Suppressor macrophage treated with lipopolysaccharide for 1 hour (primary cell): ENCODE measurements at regions not wholly inside any gene's neighbourhood (a gene's known extent, or its start where the extent isn't known, plus 50 kb on each side); places are given as distances from the start of the nearest gene placed in this dataset.
"Not testable (repeated sequence)": the region's sequence is repeated elsewhere in the genome, so short reads cannot be mapped to it uniquely, and the experiment has no call there.

Source experiments
- DNase-seq, 3 donors: peaks; one replicate each; pipeline ENCODE4 v3.0.0-alpha.2; 2020 to 2022

DNA sequence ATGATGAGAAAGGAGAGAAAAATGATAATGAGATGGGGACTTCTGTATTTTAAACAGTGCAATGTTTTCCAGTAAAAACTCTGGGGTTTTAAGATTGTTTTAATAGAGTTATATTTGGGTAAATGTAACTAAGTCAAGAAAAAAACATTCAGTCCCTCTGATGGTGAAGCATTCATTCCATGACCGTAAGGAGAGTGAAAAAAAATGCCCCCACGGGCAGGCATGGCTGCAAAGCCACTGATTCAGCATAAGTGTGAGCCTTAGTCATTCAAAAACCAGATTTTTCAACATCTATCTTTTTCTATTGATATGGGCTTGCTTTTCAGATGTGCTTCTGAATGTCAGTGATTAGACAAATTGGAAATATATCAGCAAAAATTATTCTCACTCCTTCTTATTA is 957.8 kb downstream of the SLC4A3 start:
- DNase-seq, result no peak

DNA sequence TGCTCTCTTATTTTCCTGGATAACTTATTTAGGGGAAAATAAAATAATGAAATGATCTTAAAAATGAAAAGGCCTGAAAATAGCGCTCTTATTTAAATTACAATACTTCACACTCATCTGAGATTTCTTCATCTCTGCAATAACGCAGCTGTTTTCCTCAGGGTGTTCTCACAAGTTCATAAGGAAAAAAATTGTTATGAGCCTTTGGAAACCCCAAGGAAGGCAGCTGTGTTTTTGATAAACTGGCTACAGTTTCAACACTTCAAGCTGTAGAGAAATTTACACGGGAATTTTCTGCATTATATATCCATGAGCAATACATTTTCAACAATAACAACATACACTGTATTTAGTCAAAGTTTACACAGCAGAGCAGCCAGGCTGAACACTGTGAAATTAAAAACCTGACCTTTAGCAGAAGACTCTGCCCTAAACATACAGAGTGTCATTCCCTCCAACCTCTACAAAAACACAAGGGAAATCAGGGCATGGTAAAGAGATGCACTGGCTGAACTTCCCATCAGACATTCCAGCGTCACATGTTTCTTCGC is 959.6 kb downstream of the SLC4A3 start:
- no peak for DNase-seq

DNA sequence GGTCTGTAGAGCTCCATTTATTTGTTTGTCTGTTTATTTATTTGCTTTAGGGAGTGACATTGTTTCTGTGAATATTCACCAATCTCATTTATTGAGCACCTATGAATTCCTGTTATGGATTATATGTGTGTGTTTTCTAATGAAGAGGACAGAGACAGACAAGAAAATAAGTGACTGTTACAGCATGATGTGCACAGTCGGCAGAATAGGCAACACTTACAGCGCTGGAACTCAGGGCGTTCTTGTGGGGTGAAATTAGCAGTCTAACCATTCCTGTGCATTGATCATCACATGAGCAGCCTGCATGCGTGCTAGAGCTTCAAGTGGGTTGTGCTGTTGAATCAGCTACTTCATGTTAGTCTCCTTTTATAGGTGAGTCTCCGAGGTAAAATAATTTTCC is 960.7 kb downstream of the SLC4A3 start:
- no peak for DNase-seq

DNA sequence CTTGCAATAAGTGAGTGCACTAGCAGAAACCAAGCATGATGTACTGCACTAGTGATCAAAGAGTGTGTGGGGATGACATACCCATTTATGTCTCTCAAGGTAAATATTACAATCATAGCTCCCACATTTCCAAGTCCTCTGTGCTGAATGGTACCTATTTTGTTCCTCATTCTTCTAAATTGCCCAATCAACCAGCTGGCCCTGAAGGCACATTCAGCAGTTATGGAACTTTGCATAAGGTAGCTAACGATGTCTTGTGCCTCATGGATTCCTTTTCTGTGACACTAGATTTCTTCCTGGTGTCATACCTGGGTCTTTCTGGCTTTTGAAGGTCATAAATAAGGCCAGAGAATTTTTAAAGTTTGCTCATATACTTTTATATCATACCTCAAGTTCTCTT is 963.0 kb downstream of the SLC4A3 start:
- DNase-seq, result no peak

DNA sequence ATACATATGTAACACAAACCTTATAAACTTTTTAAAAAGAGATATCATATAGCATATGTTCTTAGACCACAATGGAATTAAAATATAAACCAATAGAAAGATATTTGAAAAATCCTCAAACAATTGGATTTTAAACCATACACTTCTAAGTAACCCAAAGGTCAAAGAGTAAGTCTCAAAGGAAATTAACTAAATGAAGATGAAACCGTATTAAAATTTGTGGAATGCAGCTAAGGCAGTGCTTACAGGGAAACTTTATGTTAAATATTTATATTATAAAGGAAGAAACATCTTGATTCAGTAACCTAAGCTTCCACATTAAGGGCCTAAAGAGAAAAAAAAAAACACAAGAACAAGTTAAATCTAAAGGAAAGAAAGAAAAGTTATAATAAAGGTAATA is 966.1 kb downstream of the SLC4A3 start:
- DNase-seq, result no peak

DNA sequence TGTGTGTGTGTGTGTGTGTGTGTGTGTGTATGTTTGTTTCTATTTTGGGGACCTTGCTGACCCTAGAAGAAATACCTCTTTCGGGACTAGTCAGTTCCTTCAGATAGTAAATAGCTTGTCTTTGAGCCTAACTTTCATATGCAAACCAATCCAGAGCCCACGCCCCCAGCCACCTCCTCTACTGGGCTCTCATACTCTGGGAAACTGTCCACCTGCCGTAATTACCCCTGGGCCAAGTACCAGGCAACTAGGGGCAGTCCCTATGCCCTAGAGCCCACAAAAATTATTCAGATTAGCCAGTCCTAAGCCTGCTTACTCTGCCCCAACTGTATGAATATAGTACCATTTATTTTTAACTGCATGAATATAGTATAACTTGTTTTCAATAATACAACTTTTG is 970.4 kb downstream of the EPHA4 start:
- no peak for DNase-seq

DNA sequence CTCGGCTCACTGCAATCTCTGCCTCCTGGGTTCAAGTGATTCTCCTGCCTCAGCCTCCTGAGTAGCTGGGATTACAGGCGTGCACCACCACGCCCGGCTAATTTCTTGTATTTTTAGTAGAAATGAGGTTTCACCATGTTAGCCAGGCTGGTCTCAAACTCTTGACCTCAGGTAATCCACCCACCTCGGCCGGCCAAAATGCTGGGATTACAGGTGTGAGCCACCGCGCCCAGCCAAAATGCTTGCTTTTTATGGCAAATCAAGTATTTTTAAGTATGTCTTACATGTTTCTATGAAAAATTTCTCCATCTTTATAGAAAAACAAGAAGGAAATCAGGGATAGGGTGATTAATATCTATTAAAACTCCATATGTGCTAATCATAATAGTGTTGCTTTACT is 959.1 kb downstream of the EPHA4 start:
- not testable (repeated sequence) for DNase-seq

DNA sequence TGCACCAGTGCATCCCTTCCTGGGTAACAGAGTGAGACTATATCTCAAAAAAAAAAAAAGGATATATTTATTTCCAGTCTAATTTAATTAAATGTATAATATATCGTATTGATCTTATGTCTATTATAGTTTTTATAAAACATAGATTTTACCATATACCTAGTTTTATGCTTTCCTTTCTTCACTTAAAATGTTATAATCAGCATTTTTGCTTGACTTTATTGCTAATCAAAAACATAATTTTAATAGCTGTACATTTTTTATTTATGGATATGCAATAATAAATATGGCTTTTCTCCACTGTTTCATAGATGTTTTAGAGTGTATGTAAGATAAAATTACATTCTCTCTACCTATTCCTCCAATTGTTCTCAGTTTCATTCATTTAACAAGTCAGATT is 958.0 kb downstream of the EPHA4 start:
- no peak for DNase-seq

DNA sequence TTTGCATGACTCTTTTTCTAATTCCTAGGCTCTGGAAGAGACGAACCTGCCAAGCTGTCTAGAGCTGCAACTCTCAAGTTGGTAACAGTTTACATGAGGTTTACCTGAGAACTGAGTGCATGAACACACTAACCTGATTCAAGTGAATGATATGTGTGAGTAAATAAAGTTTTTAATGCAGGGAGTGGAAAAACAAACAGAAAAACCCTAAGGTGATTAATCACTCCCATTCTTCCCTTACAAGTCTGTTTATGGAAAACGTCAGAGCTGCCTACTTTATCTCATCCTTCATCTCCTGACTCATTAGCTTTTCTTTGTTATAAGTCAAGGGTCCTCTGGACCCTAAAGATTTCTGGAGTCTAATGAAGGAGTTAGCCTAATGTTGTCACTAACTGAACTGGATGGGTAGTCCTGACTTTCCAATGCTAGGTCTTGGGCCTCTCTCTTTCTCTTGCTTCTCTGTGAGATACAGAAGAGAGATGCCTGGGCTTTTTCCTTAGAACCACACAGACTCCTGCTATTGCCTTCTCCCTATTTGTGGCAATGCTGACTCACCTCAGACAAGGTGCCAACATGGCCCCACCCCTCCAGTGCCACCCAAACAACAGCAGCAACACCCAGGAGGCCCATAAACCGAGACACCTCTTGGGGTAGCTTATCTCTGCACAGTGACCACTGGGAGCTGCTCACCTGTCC is 952.4 kb downstream of the EPHA4 start:
- no peak for DNase-seq

DNA sequence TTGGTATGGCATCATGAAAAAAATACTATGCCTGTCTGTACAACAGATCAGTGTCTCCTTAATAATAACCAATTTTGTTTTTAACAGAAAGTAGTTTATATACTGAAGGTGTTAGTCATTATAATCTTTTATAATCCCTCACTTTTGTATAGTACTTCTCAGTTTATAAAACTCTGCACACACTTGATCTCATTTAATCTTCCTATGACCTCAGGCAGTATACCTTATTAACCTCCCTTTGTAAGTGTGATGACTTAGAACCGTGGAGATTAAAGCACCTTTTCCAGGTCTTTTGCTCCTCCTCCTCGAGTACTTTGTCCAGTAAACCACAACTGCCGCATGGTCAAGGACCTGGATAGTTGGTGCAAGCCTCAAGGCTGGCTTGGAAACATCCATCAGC is 945.5 kb downstream of the EPHA4 start:
- no peak for DNase-seq

DNA sequence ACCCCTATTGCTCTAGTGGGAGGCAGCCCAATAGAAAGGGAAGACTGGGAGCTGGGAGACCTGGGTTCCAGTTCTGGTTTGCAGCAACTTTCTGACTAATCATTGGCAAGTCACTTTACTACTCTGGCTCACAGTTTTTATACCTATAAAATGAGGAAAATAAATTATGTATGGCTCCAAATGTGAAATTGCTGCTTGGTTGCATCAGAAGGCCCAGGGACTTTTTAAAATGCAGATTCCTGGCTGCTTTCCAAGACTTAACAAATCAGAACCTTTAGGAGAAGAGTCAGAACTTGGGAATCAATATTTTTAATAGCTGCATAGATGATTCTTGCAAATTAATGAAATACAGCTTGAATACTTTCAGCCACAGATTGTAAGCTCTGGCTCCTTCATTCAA is 943.9 kb downstream of the EPHA4 start:
- no peak for DNase-seq

DNA sequence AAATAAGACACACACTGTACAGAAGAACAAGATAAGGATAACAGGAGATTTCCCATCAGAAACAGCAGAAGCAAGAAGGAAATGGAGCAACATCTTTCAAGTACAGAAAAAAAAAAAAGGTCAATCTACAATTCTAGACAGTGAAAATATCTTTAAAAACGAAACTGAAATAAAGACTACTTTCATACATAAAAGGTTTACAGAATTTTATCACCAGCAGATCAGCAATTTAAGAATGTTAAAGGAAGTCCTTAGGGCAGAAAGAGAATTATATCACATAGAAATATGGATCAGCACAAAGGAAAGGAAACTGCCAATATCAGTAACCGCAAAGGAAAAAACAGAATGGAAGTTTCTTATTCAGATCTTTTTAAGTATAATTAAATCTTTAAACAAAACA is 931.0 kb downstream of the EPHA4 start:
- no peak for DNase-seq

DNA sequence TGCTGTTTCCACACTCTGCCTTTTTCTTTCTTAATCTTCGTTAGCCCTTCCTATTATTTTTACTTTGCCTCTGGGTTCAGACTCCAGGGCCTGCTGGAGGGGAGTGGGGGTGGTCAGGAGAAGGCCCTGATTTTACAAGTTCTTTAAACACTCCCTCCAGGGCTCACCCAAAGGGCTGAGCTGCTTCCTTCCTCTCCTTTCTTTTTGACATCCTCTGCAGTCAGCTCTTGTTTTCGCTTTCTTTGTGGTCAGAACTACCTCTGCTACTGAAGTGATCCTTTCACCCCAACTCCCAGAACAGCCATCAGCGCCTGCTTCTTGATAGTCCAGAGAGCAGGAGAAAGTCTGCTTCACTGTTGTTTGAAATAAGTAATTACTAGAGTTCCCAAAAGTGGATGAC is 925.7 kb downstream of the EPHA4 start:
- no peak for DNase-seq

DNA sequence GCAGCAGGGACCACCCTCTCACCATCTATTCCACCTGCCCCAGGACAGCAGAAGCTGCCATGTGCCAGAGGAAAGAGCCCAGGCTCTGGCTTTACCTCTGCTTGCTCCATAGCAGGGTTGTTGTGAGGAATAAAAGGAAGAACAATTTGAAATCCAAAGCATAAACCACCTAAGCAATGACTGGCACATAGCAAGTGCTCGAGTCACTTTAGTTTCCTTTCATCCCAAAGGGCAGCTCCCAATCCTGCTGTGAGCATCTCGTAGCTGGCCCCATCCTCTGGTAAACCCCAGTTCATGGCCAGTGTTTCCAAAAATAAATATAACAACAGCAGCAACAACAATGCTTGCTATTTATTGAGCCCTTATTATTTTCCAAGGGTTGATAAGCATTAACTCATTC is 923.5 kb downstream of the EPHA4 start:
- DNase-seq, result no peak

DNA sequence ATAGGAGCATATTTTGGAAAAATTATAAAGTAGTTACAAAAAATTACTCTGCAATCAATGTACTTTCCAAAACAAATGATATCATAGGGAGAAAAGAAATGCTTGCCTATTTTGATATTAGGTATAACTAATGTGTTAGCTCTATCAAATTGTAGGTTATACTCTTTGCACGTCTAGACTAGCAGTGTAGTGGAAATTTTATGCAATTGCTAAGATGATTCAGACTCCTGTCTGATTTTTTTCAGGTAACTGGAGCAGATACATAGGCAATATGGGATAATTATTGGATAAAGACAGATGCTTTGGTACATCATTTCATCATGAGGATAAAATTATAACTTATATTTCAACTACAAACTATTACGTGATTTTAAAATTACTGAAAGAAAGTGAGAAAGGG is 918.3 kb downstream of the EPHA4 start:
- DNase-seq, result no peak

DNA sequence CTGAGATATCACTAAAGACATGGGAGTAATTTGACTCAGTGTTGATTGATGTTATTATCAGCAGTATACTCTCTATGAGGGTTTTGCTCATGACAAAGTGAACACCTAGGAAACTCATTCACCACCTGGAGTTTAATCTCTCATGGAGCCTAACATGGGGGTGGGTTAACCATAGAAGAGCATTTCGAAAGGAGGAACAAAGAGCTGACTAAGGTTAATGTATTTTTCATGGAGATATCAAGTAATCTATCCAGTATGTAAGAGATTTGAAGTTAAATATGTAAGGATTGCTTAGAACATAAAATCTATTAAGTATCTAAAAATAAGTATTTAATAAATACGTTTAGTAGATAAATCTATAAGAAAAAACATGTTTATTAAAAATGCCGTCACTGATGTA is 917.8 kb downstream of the EPHA4 start:
- DNase-seq, result no peak

DNA sequence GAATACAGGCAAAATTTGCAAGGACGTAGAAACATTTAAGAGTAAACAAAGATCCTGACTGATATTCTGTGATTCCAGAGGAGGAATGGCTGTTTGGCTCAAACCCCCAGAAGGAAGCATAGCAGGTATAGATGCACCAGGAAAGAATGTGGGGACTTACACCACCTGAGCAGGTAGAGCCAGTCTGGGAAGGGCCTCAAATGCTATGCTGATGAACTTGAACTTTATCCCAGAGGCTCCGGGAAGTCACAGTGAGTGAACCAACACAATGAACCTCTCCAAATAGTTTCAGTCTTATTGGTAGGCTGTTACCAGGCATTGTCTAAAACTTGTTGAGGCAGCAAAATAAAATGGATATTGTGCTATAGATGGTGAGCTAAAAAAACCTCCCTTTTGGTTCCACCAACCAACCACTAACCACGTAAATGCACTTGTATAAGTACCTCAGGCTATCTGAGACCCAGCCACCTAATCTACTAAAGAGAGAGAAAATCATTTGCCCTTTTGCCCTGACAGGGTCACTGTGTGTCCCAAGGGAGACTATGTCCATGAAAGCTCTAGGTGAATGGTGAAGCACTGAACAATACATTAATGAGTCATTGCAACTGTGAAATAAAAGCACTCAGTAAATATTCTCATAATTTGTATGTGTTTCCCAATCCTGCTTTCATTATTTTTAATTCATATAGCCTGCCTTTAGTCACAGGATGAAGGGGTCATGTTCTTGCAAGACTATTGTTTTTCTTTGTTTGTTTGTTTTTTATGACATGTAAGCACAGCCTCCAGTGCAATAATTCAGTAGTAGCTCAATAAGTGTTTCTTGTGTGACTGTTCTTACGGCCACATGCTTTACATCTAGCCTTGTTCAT is 911.6 kb downstream of the EPHA4 start:
- DNase-seq, result no peak

DNA sequence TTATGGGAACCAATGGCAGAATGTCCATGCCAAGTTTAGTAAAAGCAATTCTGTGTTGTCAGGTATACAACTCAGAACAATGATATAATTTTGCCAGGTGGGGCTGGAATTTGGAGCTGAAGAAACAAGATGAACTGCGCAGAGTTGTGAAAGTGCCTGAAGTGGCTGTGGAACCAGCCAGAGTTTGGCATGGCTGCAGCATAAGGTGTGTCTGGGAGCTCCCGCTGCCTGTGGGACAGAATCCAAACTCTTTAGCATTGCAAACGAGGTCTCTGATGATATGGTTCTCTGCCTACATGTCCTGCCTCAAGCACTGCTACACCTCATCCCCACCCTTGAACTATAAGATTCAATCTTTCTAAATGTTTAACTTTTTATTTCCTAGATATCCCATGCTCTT is 909.7 kb downstream of the EPHA4 start:
- DNase-seq, result no peak

DNA sequence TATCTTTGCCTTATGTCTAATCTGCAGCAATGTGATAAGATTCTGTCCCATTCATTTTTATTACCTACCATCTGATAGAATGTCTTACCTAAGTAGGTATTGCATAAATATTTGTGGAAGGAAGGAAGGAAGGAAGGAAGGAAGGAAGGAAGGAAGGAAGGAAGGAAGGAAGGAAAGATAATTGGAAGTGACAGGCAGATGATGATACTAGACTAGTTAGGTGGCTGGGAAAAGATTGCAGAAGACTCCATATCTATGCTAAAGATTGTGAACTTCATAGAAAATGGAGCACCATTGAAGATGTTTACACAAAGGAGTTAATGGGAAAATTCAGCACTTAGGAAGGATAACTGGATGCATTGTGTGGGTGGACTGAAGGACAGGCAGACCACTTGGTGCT is 909.0 kb downstream of the EPHA4 start:
- no peak for DNase-seq

DNA sequence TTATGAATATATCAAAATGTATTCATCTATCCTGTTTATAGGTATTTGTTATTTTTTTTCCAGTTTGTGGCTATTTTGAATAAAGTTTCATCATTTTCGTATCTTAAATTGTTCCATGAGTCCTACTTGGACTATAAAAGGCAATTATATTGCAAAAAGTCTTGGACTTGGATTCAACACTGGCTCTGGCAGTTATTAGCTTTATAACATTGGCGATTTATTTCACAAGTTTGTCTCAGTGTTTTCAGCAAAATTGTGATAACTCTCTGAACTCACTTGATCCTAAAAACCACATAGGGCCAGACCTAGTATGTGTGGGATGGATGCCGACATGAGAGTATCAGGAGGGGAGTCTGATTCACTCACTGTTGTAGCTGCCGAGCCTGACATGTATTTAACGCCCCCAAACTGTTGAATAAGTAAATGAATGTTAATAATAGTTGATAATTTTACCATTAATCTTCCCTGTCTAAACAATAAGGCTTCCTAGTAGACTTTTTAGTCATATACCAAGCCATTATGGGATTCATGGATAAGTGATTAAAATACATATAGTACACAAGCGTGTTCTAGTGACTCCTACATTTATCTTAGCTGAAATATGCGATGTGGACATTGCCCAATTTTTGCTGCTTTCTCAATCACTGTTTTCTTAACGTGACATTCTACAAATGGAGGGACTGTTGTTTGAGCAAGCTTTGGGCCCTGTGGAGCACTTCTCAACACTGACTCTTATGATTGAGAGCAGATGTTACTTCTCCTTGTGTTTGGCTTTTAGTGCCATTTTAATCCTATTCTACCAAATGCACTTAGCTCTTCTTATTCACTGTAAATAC is 907.6 kb downstream of the EPHA4 start:
- DNase-seq, result no peak

DNA sequence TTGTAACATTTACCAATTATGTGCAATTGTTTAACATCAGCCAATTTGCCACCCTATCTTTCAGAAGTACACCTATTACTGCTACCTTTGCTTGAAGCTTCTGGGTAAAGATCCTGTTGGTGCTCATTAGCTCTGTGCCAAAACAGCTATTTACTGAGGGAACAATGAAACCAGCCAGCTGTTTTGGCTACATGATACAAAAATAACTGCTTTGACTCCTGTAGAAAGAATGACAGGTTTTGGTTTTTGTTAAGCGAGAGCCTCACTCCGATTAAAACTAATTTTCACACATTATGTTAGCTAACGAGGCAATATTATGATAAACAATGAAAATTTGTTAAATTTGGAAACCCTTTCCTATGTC is 907.0 kb downstream of the EPHA4 start:
- no peak for DNase-seq

DNA sequence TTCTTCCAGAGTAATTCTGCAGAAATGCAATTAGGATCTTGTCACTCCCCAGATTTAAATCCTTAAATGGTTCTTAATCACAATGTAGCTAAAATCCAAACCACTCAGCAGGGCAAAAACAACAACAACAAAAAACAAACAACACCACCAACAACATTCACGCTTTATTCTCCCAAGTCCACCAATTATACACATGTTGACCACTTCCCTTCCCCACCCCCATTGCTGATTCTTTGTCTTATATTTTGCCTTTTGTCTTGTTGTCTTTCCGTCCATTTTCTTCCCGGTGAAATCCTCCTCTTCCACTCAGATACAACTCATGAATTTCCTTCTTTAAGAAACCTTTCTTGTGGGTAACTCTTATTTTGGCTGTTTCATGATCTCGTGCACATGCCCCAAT is 902.8 kb downstream of the EPHA4 start:
- DNase-seq, result no peak

DNA sequence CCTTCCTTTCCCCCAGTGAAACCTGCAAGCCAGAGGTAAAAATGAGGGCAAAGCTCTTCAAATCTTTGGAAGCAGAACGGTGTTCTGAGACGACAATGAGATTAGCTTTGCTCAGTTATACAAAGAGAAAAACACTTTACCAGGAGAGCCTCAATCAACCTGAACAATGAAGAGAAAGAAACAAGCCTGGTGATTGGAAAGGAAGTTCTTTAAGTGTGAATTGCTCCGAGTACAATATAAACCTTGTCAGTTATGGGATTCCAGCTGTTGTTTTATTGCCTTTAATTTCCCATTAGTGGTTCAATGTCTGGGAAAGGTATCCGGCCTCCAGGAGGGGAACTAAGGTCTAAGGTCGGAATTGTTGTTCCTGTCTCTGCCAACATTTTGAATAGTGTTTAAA is 901.6 kb downstream of the EPHA4 start:
- DNase-seq, result no peak
